H1 (cell line): ENCODE measurements at regions not wholly inside any gene's neighbourhood (a gene's known extent, or its start where the extent isn't known, plus 50 kb on each side); places are given as distances from the start of the nearest gene placed in this dataset.

Experiments used
- BRCA1 ChIP-seq: IDR thresholded peaks from 2 replicates; pipeline ENCODE4 v1.6.1; 2012; ENCODE audit warnings: low read depth, low read length, improper control_type of control experiment
- EZH2 ChIP-seq: fragments of 200-600 bp; sonication (generic); IDR thresholded peaks from 2 replicates; pipeline ENCODE4 v1.7.1; 2012; ENCODE audit warnings: low read depth, mild to moderate bottlenecking, moderate library complexity, low read length, inconsistent platforms; ENCODE audit not compliant: severe bottlenecking
- SAP30 ChIP-seq: fragments of 300-600 bp; sonication (generic); IDR thresholded peaks from 2 replicates; pipeline ENCODE4 v1.7.1; 2012; ENCODE audit warnings: low read length, moderate library complexity, mild to moderate bottlenecking, inconsistent platforms; ENCODE audit not compliant: insufficient read depth, insufficient replicate concordance
- SIRT6 ChIP-seq: IDR thresholded peaks from one replicate; pipeline ENCODE4 v1.7.1; 2012; ENCODE audit warnings: low read length, inconsistent platforms
- SP2 ChIP-seq: IDR thresholded peaks from 2 replicates; pipeline ENCODE4 v1.6.1; 2012; ENCODE audit warnings: mild to moderate bottlenecking, low read length, inconsistent platforms

GRCh38 chr1:94322696-94323095 lies 85.3 kb upstream of the ARHGAP29 start (continued):
- TF ChIP-seq SAP30 = no peak
- TF ChIP-seq EZH2 = no peak
- TF ChIP-seq SIRT6 = no peak
- no peak for TF ChIP-seq BRCA1
- no peak for TF ChIP-seq SP2
